ENCODE measurements at regions not wholly inside any gene's neighbourhood (a gene's known extent, or its start where the extent isn't known, plus 50 kb on each side); places are given as distances from the start of the nearest gene placed in this dataset.

DNA sequence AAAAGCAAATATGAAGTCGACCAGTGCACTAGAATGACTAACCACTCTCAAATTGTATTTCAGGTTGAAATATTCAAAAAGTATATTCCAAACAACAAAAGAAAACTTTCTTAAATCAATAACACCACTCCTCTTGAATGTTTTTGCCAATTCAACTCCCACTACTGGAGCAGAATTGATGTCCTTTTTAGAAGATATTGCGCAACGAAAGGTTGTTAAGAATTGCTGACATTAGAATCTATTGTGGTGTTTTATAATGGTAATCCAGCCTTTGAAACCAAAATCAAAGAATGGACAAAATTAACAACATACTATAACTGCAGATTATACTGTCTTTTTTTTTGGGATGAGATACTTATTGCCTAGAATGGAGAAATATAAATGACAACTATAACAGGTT is 331.3 kb downstream of the GRXCR1 start:
- no peak for TF ChIP-seq YY1 (tag by site-specific recombination; IDR thresholded peaks at IDR 0.05)
- TF ChIP-seq, protein P1, sequence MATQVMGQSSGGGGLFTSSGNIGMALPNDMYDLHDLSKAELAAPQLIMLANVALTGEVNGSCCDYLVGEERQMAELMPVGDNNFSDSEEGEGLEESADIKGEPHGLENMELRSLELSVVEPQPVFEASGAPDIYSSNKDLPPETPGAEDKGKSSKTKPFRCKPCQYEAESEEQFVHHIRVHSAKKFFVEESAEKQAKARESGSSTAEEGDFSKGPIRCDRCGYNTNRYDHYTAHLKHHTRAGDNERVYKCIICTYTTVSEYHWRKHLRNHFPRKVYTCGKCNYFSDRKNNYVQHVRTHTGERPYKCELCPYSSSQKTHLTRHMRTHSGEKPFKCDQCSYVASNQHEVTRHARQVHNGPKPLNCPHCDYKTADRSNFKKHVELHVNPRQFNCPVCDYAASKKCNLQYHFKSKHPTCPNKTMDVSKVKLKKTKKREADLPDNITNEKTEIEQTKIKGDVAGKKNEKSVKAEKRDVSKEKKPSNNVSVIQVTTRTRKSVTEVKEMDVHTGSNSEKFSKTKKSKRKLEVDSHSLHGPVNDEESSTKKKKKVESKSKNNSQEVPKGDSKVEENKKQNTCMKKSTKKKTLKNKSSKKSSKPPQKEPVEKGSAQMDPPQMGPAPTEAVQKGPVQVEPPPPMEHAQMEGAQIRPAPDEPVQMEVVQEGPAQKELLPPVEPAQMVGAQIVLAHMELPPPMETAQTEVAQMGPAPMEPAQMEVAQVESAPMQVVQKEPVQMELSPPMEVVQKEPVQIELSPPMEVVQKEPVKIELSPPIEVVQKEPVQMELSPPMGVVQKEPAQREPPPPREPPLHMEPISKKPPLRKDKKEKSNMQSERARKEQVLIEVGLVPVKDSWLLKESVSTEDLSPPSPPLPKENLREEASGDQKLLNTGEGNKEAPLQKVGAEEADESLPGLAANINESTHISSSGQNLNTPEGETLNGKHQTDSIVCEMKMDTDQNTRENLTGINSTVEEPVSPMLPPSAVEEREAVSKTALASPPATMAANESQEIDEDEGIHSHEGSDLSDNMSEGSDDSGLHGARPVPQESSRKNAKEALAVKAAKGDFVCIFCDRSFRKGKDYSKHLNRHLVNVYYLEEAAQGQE (tag by site-specific recombination; IDR thresholded peaks at IDR 0.05) = no peak
- TF ChIP-seq, protein P2, sequence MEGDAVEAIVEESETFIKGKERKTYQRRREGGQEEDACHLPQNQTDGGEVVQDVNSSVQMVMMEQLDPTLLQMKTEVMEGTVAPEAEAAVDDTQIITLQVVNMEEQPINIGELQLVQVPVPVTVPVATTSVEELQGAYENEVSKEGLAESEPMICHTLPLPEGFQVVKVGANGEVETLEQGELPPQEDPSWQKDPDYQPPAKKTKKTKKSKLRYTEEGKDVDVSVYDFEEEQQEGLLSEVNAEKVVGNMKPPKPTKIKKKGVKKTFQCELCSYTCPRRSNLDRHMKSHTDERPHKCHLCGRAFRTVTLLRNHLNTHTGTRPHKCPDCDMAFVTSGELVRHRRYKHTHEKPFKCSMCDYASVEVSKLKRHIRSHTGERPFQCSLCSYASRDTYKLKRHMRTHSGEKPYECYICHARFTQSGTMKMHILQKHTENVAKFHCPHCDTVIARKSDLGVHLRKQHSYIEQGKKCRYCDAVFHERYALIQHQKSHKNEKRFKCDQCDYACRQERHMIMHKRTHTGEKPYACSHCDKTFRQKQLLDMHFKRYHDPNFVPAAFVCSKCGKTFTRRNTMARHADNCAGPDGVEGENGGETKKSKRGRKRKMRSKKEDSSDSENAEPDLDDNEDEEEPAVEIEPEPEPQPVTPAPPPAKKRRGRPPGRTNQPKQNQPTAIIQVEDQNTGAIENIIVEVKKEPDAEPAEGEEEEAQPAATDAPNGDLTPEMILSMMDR (tag by site-specific recombination; IDR thresholded peaks at IDR 0.05) = no peak
- TF ChIP-seq ZNF24 (tag by site-specific recombination; IDR thresholded peaks at IDR 0.05) = no peak
- TF ChIP-seq, protein P3, sequence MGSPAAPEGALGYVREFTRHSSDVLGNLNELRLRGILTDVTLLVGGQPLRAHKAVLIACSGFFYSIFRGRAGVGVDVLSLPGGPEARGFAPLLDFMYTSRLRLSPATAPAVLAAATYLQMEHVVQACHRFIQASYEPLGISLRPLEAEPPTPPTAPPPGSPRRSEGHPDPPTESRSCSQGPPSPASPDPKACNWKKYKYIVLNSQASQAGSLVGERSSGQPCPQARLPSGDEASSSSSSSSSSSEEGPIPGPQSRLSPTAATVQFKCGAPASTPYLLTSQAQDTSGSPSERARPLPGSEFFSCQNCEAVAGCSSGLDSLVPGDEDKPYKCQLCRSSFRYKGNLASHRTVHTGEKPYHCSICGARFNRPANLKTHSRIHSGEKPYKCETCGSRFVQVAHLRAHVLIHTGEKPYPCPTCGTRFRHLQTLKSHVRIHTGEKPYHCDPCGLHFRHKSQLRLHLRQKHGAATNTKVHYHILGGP (tag by site-specific recombination; IDR thresholded peaks at IDR 0.05) = no peak
- TF ChIP-seq ZNF302 (tag by site-specific recombination; IDR thresholded peaks at IDR 0.05; ENCODE audit: low read depth) = no peak
